Keratinocyte (primary cell): ENCODE measurements at regions not wholly inside any gene's neighbourhood (a gene's known extent, or its start where the extent isn't known, plus 50 kb on each side); places are given as distances from the start of the nearest gene placed in this dataset.

Experiments used
- DNase-seq: peaks from one replicate; pipeline ENCODE4 v3.0.0-alpha.2; 2011; ENCODE audit warnings: low read depth, missing footprints, low spot score
- FAIRE-seq: peaks from 2 replicates; lab custom pipeline; 2011; peaks lifted over from hg19 to GRCh38; lab: Jason Lieb, UNC
- H2AFZ ChIP-seq: 2 replicates; pipeline ENCODE4 v1.6.0; 2012; ENCODE audit warnings: low read length, control low read depth, inconsistent platforms; ENCODE audit not compliant: control insufficient read depth
- H3K27ac ChIP-seq: 2 replicates; pipeline ENCODE4 v1.5.1; 2011; ENCODE audit warnings: low read length; ENCODE audit not compliant: control insufficient read depth, insufficient read depth
- H3K27me3 ChIP-seq: 3 replicates; pipeline ENCODE4 v1.6.0; 2011; ENCODE audit warnings: low read length; ENCODE audit not compliant: control insufficient read depth, insufficient read depth; ENCODE audit errors: extremely low read depth
- H3K36me3 ChIP-seq, 2 experiments: 2 replicates in 1 of 2; 3 replicates in 1 of 2; pipeline ENCODE4 v1.5.1; 2011; ENCODE audit warnings: low read length in 2 of 2, mild to moderate bottlenecking in 1 of 2; ENCODE audit not compliant: control insufficient read depth in 2 of 2, insufficient read depth in 2 of 2; ENCODE audit errors: extremely low read depth in 1 of 2
- H3K4me1 ChIP-seq: 3 replicates; pipeline ENCODE4 v1.5.1; 2011; ENCODE audit warnings: low read length; ENCODE audit not compliant: control insufficient read depth, insufficient read depth; ENCODE audit errors: extremely low read depth
- H3K4me2 ChIP-seq: 3 replicates; pipeline ENCODE4 v1.6.0; 2011; ENCODE audit warnings: low read depth, low read length; ENCODE audit not compliant: control insufficient read depth, insufficient read depth; ENCODE audit errors: extremely low read depth
- H3K4me3 ChIP-seq, 3 experiments: fragments of 200-600 bp in 1 of 3; sonication (generic) in 1 of 3; 2 replicates in 2 of 3; 3 replicates in 1 of 3; pipeline ENCODE4 v1.5.1; 2011 to 2016; ENCODE audit warnings: low read length in 3 of 3, mild to moderate bottlenecking in 3 of 3, control low read depth in 2 of 3, inconsistent platforms in 1 of 3, low read depth in 1 of 3, mixed read lengths in 1 of 3, mixed run types in 1 of 3, moderate library complexity in 1 of 3; ENCODE audit not compliant: control insufficient read depth in 2 of 3, insufficient read depth in 2 of 3; ENCODE audit errors: extremely low read depth in 1 of 3
- H3K79me2 ChIP-seq: 2 replicates; pipeline ENCODE4 v1.6.0; 2012; ENCODE audit warnings: low read length; ENCODE audit not compliant: control insufficient read depth, insufficient read depth
- H3K9ac ChIP-seq: 3 replicates; pipeline ENCODE4 v1.6.0; 2011; ENCODE audit warnings: low read length; ENCODE audit not compliant: control insufficient read depth, insufficient read depth; ENCODE audit errors: extremely low read depth
- H3K9me1 ChIP-seq: 3 replicates; pipeline ENCODE4 v1.6.0; 2011; ENCODE audit warnings: low read length; ENCODE audit not compliant: control insufficient read depth, insufficient read depth; ENCODE audit errors: extremely low read depth
- H3K9me3 ChIP-seq: 2 replicates; pipeline ENCODE4 v1.5.1; 2012; ENCODE audit warnings: low read depth, low read length; ENCODE audit not compliant: control insufficient read depth
- H4K20me1 ChIP-seq: 3 replicates; pipeline ENCODE4 v1.6.0; 2011; ENCODE audit warnings: low read length; ENCODE audit not compliant: control insufficient read depth, insufficient read depth; ENCODE audit errors: extremely low read depth
- EZH2 ChIP-seq: IDR thresholded peaks from one replicate; pipeline ENCODE4 v1.6.1; 2012; ENCODE audit warnings: inconsistent platforms, mild to moderate bottlenecking, low read length, moderate library complexity
- dilution Hi-C: fragments of 300-500 bp; cut with MboI; formaldehyde crosslinking; loops from one replicate; pipeline ENCODE4 v1.7.0; 2020; ENCODE audit warnings: low sequenced_read_pairs; ENCODE audit not compliant: extremely low pct_ligation_motif_present
- TF ChIP-seq, protein P1 (sequence below), 3 experiments: IDR thresholded peaks in 1 of 3; conservative IDR thresholded peaks in 1 of 3; optimal IDR thresholded peaks in 1 of 3; 2 replicates in 2 of 3; 3 replicates in 1 of 3; pipeline versions ENCODE3 to v1.5.1; 2011; ENCODE audit warnings: low read length in 3 of 3, mild to moderate bottlenecking in 3 of 3, moderate library complexity in 2 of 3, control low read depth in 1 of 3, inconsistent platforms in 1 of 3; ENCODE audit not compliant: insufficient read depth in 2 of 3; ENCODE audit errors: extremely low read depth in 1 of 3

DNA sequence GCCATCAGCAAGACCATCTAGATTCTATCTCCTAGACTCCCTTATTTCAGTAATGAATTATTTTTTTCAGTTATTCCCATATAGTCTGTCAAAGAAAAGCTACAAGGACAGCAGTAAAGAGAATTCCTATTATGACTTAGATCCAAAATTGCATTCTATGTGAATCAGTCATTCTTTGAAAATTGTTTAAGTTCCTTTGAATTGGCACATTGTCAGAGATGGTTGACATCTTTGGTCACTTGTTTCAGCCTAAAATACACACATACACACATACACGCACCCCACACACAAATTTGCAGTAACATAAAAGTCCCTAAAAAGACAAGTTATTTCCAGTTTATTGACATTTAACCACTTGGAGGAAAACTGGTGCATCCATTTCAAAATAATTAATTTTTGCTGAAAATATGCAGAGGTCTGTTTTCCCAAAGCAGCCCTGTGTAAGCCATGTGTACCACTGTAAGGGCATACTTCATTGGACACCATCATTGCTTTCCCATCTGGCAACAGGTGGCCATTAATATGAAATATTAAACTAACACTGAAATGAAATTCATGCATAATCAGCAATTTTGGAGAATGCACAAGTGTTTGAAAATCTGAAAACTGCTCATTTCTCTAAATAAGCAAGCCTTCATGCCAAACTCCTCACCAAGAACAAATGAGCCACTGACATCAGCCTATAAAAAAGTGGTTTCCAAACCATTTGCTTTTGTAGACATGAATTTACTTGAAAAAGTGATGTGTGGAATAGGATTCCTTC, 121.7 kb upstream of the COL1A2 start:
- Histone ChIP-seq H4K20me1 (no peaks in the 10 kb centered on the region), H3K27ac (no peak overlapping the region), H3K9ac (no peak overlapping the region), H3K79me2 (no peaks in the 10 kb centered on the region), H3K4me2 (no peak overlapping the region), H3K9me3 (no peaks in the 10 kb centered on the region), H3K27me3 (peaks cover 6% of the 10 kb centered on the region), H3K9me1 (no peaks in the 10 kb centered on the region), H3K4me3 (no peak overlapping the region), H3K36me3 (no peaks in the 10 kb centered on the region), H3K4me1 (no peaks in the 10 kb centered on the region), H2AFZ (no peak overlapping the region)
- DNase-seq (no peak), FAIRE-seq (no peak)
- TF ChIP-seq, protein P1, sequence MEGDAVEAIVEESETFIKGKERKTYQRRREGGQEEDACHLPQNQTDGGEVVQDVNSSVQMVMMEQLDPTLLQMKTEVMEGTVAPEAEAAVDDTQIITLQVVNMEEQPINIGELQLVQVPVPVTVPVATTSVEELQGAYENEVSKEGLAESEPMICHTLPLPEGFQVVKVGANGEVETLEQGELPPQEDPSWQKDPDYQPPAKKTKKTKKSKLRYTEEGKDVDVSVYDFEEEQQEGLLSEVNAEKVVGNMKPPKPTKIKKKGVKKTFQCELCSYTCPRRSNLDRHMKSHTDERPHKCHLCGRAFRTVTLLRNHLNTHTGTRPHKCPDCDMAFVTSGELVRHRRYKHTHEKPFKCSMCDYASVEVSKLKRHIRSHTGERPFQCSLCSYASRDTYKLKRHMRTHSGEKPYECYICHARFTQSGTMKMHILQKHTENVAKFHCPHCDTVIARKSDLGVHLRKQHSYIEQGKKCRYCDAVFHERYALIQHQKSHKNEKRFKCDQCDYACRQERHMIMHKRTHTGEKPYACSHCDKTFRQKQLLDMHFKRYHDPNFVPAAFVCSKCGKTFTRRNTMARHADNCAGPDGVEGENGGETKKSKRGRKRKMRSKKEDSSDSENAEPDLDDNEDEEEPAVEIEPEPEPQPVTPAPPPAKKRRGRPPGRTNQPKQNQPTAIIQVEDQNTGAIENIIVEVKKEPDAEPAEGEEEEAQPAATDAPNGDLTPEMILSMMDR (optimal IDR thresholded peaks at IDR 0.05 in 1 of 3, IDR thresholded peaks at IDR 0.05 in 1 of 3, conservative IDR thresholded peaks at IDR 0.05 in 1 of 3; ENCODE audit: extremely low read depth in 1 of 3, insufficient read depth in 2 of 3, low read length in 3 of 3), result no peak
- TF ChIP-seq EZH2, result no peak
- dilution Hi-C loops, result no loop called here

DNA sequence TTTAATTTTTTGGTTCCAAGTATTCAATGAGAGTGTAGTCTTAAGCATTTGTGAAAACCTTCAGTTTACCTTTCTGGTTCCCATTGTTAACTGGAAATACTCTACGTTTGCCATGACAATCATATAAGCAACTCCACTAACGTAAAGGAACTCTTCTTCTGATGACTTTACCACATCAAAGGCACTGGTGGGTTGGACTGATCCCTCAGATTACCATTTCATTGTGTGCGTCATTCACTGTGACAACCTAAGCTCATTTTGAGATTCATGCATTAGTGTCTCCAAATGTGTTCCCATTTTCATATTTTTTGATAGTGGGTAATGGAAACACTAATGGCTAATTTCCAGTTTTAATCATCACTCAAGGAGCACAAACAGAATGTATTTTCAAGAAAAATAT, 119.9 kb upstream of the COL1A2 start:
- H3K9ac ChIP-seq, result no peak overlapping the region
- H3K27ac ChIP-seq, result no peak overlapping the region
- H3K9me3 ChIP-seq, result no peaks in the 10 kb centered on the region
- H3K27me3 ChIP-seq, result peaks cover 6% of the 10 kb centered on the region
- no peak overlapping the region for H2AFZ ChIP-seq
- dilution Hi-C loops, result loop anchor here (25.0 kb wide), 1 partner anchor 162 kb away; no protein-coding TSS in a partner anchor
- FAIRE-seq (no peak), DNase-seq (no peak)
- H3K4me2 ChIP-seq, result no peak overlapping the region
- no peaks in the 10 kb centered on the region for H4K20me1 ChIP-seq
- TF ChIP-seq, protein P1 (optimal IDR thresholded peaks at IDR 0.05 in 1 of 3, IDR thresholded peaks at IDR 0.05 in 1 of 3, conservative IDR thresholded peaks at IDR 0.05 in 1 of 3; ENCODE audit: extremely low read depth in 1 of 3, insufficient read depth in 2 of 3, low read length in 3 of 3), result no peak
- TF ChIP-seq EZH2, result no peak
- H3K4me3 ChIP-seq, result no peak overlapping the region
- H3K9me1 ChIP-seq, result no peaks in the 10 kb centered on the region
- no peaks in the 10 kb centered on the region for H3K36me3 ChIP-seq
- H3K79me2 ChIP-seq, result no peaks in the 10 kb centered on the region
- no peaks in the 10 kb centered on the region for H3K4me1 ChIP-seq
